ENCODE measurements at regions not wholly inside any gene's neighbourhood (a gene's known extent, or its start where the extent isn't known, plus 50 kb on each side); places are given as distances from the start of the nearest gene placed in this dataset.

- no peaks in the 10 kb centered on the region for H3K36me3 ChIP-seq (ENCODE audit: insufficient read depth, low read length)
- no peak overlapping the region for H3K27ac ChIP-seq (ENCODE audit: low read depth in 1 of 2, low read length in 2 of 2)
- Mint-ChIP-seq H3K27me3 (peaks cover 18% of the 10 kb centered on the region), H3K9me3 (no peaks in the 10 kb centered on the region), H3K27ac (no peak overlapping the region), H3K4me3 (no peak overlapping the region), H3K4me1 (ENCODE audit: low read depth) (no peaks in the 10 kb centered on the region), H3K36me3 (ENCODE audit: low read depth) (no peaks in the 10 kb centered on the region)
- DNase-seq (no peak), ATAC-seq (ENCODE audit: poor library complexity) (no peak)
- no peaks in the 10 kb centered on the region for H3K9me3 ChIP-seq (ENCODE audit: control insufficient read depth in 1 of 2, insufficient read depth in 1 of 2, low read length in 2 of 2)
- H3K27me3 ChIP-seq (ENCODE audit: control insufficient read depth in 1 of 2, insufficient read depth in 2 of 2, low read length in 2 of 2), result no peaks in the 10 kb centered on the region
- no peak overlapping the region for H3K4me3 ChIP-seq (ENCODE audit: low read length)
- POLR2A ChIA-PET, result no interaction called here
- intact Hi-C loops (cut with DNase I, micrococcal nuclease), result no loop called here
- CTCF ChIA-PET, result no interaction called here
- H3K4me1 ChIP-seq (ENCODE audit: insufficient read depth, low read length), result no peaks in the 10 kb centered on the region
- no peak for TF ChIP-seq CTCF (IDR thresholded peaks at IDR 0.05)
Measured at GRCh38 chr3:161557445-161558150, 61.0 kb downstream of the OTOL1 start.

- intact Hi-C loops (cut with DNase I, micrococcal nuclease), result no loop called here
- Mint-ChIP-seq H3K4me3 (no peak overlapping the region), H3K27me3 (peaks cover 18% of the 10 kb centered on the region), H3K36me3 (ENCODE audit: low read depth) (no peaks in the 10 kb centered on the region), H3K9me3 (no peaks in the 10 kb centered on the region), H3K27ac (no peak overlapping the region), H3K4me1 (ENCODE audit: low read depth) (no peaks in the 10 kb centered on the region)
- Histone ChIP-seq H3K36me3 (ENCODE audit: insufficient read depth, low read length) (no peaks in the 10 kb centered on the region), H3K27ac (ENCODE audit: low read depth in 1 of 2, low read length in 2 of 2) (no peak overlapping the region), H3K9me3 (ENCODE audit: control insufficient read depth in 1 of 2, insufficient read depth in 1 of 2, low read length in 2 of 2) (no peaks in the 10 kb centered on the region), H3K4me3 (ENCODE audit: low read length) (no peak overlapping the region), H3K4me1 (ENCODE audit: insufficient read depth, low read length) (no peaks in the 10 kb centered on the region), H3K27me3 (ENCODE audit: control insufficient read depth in 1 of 2, insufficient read depth in 2 of 2, low read length in 2 of 2) (no peaks in the 10 kb centered on the region)
- DNase-seq, result no peak
- TF ChIP-seq CTCF (IDR thresholded peaks at IDR 0.05), result no peak
- ChIA-PET POLR2A (no interaction called here), CTCF (no interaction called here)
- no peak for ATAC-seq (ENCODE audit: poor library complexity)
Measured at GRCh38 chr3:161558236-161558635, 61.6 kb downstream of the OTOL1 start.

GRCh38 chr3:161559177-161559998 lies 62.8 kb downstream of the OTOL1 start:
- ChIA-PET CTCF (no interaction called here), POLR2A (no interaction called here)
- Mint-ChIP-seq H3K27ac (no peak overlapping the region), H3K9me3 (no peaks in the 10 kb centered on the region), H3K27me3 (peaks cover 18% of the 10 kb centered on the region), H3K4me1 (ENCODE audit: low read depth) (no peaks in the 10 kb centered on the region), H3K36me3 (ENCODE audit: low read depth) (no peaks in the 10 kb centered on the region), H3K4me3 (no peak overlapping the region)
- Histone ChIP-seq H3K27ac (ENCODE audit: low read depth in 1 of 2, low read length in 2 of 2) (no peak overlapping the region), H3K4me3 (ENCODE audit: low read length) (no peak overlapping the region), H3K27me3 (ENCODE audit: control insufficient read depth in 1 of 2, insufficient read depth in 2 of 2, low read length in 2 of 2) (no peaks in the 10 kb centered on the region), H3K36me3 (ENCODE audit: insufficient read depth, low read length) (no peaks in the 10 kb centered on the region), H3K4me1 (ENCODE audit: insufficient read depth, low read length) (no peaks in the 10 kb centered on the region), H3K9me3 (ENCODE audit: control insufficient read depth in 1 of 2, insufficient read depth in 1 of 2, low read length in 2 of 2) (no peaks in the 10 kb centered on the region)
- DNase-seq, result peak in 1 of 14 experiments; percentile 2
- no peak for ATAC-seq (ENCODE audit: poor library complexity)
- intact Hi-C loops (cut with DNase I, micrococcal nuclease), result no loop called here
- no peak for TF ChIP-seq CTCF (IDR thresholded peaks at IDR 0.05)

Data from CD4-positive, alpha-beta T cell (primary cell).